Activated CD4-positive, CD25-positive, alpha-beta regulatory T cell (primary cell): ENCODE measurements at regions not wholly inside any gene's neighbourhood (a gene's known extent, or its start where the extent isn't known, plus 50 kb on each side); places are given as distances from the start of the nearest gene placed in this dataset.

ENCODE experiments used
- DNase-seq, 4 experiments: peaks; one replicate each; lab custom pipeline; 2025; lab: John Stamatoyannopoulos, UW

DNA sequence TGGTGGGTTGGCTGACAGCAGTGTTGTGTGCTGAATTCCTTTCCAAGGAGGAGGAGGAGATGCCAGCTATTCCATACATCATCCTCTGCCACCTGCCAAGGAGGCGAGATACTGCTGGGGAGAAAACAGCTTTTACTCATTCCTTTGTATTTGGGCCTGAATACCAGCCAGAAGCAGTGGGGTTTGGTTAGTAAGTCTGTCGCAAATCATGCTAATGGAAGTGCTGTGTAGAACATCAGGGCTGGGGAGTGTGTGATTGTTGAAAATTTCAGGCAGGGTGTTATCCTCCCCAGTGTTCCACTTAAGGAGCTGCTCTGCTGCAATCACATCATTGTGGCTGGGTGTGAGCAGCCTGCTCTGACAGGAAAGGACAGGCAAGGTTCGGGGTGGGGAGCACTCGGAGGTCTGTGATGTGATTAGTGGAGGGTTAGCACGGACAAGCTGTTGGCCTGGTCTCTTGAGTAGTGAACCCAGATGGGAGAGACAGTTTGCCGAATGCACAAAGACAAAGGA lies 128.2 kb upstream of the DLX2 start:
- DNase-seq, result no peak

DNA sequence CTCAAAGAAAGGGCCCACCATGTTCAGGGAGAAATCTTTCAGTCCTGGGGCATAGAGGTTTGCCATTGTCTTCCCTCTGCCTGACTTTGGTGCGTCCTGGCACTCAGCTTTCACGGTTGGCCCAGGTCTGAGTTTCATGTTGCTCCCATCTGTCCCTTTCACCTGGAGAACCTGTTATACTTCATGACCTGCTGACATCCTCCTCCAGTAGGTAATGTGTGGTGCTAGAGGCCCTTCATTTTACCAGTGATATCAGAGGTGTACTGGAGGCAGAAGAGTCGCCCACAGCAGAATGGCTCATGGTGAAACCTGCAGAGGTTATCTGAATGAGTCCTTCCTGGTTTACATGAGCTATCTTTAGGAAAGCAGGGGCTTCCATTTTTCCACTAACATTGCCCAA lies 128.8 kb upstream of the DLX2 start:
- DNase-seq, result no peak

DNA sequence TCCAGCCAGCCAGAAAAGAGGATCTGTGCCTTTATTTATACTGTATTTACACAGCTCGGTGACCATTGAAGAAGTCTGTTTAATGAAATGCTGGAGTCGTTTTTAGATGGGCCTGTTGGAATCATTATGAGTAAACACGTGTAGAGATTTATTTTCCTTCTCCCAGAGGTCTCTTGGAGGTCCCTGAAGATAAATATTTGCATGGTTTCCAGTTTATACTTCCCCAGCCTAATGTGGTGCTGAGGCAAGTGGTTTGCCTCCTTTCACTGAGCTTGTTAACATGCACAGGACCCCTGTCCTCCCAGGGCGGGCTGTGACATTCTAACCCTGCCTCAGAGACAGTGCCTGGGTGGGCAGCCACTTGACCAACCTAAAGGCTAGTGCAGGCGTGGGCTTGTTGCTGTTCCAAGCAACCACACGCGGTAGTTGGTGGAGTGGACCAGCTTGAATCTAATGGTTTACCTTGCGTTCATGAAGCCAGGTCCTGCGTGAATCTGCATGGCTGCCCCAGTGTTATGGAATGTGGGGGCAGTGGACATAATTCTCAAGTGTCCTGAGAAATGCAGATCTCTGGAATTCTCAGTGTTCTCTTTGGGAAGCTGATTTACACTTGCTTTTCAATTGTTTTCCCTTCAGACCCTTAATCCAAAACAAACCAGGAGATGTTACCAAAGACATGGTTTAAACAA lies 130.2 kb upstream of the DLX2 start:
- DNase-seq, result no peak

DNA sequence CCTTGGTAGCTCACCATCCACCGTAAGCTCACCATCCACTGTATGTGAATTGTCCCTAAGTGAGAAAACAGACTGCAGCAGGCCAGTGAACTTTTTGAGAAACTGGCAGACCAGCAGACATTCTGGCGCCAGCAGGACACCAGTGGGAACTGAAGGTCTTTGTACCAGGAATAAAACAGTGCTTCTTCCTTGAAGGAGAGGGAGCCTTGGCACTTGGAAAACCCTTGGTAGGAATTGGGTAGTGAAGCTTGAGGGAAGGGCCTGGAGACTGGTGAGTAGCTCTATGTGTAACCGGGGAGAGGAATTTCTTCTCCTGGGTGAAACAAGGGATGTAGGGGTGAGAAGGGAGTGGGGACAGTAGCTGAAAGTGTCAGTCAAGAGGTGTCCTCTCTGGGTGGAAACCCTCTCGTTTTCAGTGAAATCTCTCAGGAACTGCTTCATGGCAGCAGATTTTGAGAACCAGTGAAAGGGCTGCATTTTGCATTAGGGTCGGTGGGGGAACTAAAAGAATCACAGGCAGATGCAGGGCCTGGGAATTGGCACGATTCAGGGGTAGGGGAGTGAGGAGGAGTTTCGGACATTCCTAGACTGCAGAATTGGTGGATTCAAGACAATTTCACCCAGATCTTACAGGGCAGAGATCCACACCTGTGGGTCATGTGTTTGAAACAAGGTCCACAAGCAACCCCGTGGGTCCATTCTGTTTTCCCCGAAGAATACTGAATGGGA lies 131.5 kb upstream of the DLX2 start:
- DNase-seq, result no peak

DNA sequence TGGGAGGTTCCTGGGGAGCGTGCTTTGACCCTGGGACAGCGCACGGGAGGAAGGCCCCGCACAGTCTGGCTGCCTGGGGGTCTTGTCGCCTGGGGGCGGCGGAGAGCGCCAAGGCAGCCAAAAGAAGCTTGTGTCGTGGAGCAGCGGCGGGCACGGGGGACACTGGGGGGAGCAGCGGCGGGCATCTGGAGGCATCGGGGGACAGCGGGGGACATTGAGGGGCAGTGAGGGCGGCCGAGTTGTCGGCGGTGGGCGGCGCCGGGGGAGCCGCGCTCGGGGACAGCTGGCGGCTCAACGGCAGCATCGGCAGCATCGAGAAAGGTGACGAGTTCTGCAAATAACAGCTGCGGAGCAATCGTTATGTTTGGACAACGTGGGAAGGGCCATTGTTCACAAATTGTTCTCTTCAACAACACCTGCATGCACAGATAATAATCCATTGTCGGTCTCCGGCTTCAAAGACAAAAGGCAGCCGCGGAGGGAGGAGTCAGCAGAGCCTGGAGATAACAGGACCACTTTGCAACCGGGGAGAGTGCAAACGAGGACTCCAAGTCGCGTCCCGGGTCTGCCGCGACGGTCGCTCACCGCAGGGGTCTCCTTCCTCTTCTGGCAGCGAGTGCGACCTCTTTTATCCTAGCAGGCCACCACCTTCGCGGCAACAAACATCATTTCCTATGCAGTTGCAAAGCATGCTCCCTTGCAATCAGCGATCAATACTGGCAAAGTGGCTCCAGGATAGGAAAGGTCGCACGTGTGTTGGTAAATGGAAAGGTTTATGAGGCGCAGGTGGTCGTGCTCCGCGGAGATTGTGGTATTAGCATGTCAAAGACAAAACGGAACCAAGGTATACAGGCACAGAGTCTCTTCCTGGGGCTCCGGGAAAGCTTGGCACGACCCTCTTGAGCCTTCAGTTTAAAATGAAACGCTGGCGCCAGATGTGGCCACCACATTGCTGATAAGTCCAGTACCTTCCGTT lies 132.3 kb upstream of the DLX2 start:
- DNase-seq, result no peak

DNA sequence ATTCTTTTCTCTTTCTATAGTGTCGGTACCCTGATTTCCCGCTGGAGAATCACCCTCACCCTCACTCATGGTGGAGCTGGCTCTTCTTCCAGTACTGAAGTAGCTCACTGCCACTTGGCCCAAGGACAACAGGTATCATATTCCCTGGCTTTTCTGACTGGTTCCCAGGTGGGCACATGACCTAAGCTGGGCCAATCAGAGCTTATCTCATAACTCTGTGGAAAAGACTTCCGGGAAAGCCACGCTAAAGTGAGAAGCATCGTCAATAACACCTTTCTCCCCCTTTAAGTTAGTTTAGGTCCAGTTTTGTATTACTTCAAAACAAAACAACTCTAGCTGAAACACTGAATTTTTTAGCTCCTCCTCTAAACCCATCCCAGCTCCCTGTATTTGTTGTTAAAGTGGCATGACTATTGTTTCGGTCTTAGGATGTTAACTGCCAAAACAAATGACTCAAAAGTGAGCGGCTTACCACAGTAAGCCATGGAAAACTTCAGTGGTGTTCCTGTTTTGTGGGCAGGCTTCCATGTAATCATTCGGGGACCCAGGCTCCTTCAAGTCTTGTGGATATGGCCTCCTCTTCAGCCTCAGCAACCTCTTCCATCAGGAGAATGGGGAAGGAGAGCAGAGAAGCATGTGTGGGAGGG lies 137.4 kb upstream of the DLX2 start:
- no peak for DNase-seq

DNA sequence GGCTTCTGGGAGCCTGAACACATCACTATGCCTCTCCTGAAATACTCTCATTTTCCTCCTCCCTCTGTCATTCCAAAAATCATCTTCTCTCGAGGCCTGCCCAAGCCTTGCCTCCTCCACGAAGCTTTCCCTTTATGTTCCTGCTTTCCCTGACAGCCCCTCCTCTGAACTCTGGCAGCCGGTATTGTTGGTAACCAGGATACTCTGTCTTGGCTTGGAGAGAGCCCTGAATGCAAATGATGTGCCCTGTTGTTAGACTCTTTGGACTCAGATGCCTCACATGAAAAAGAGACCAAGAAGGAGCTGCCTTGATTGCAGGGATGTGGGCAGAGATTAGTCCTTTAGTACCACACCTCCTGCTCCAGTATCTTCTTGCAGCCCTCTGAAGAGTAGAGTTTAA lies 138.5 kb upstream of the DLX2 start:
- no peak for DNase-seq

DNA sequence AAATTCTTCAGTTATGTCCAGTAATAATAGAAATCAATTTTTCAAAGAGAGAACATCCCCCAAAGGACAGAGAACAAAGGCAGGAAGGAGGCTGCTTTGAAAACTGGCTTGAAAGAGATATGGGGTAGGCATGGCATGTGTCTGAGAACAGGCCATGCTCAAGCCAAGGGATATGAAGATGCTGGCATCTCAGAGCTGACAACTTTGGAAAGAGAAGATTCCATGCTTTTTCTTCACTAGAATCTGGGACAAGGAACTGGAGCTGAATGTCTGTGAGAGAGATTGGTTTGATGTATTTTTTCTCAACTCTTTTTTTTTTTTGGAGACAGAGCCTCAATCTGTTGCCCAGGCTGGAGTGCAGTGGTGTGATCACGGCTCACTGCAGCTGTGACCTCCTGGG lies 139.8 kb upstream of the DLX2 start:
- DNase-seq, result no peak

DNA sequence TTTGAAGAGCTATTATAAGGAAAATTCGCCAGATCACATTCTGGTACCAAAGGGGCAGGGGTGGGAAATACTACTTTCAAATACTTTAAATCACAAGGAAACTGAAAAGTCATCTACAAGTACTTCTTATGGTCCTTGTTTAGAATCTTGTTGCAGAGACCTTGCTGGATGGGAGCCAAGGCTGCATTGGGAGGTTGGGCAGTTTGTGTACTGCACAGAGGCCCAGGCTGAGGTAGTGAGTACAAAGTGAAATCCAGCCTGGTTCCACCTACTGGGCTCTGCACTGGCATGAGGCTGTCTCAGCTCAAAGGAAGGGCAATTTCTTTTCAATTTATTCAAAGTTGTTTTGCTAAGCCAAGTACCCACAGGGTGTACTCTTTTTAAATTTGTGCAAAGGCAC lies 140.3 kb upstream of the DLX2 start:
- DNase-seq, result no peak

DNA sequence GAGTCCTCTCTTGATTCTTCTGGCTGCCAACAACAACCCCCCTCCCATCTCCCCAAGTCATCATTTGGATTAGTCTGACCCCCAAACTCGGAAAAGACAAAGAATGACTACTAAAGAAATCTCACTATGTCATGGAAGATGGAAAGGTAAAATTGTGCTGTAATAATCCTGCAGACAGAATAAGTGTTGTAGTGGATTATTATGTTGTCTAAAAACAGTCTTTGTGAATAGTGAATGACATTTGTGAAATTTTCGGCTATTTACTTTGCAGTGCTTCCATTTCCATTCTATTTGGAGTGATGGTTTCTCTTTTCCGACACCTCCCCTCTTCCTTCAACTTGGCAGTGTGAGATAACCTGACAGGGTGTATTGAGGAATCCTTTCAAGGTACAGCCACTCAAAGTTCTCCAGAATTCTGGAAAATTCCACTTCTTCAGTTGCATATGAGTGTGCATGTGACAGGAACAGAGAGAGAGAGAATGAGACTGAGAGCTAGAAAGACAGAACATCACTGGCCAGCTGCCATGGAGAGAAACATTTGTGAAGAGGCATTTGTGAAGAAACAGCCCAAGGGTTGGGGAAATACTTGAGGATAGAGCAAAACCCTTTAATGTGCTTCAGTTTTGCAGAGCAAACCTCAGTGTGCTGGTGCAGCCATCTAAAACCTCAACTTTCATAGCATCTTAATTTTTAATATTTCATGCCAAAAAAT lies 141.9 kb upstream of the DLX2 start:
- DNase-seq, result no peak

DNA sequence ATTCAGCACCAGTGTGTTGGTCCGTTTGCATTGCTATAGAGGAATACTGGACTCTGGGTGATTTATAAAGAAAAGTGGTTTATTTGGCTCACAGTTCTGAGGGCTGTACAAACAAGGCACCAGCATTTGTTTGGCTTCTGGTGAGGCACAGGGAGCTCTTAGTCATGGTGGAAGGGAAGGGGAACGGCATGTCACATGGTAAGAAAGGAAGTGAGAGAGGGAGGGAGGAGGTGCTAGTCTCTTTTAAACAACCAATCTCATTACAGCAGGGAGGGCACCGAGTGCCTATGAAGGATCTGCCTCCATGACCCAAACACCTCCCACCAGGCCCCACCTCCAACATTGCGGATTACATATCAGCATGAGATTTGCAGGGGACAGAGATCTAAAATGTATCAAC lies 143.9 kb upstream of the DLX2 start:
- DNase-seq, result no peak

DNA sequence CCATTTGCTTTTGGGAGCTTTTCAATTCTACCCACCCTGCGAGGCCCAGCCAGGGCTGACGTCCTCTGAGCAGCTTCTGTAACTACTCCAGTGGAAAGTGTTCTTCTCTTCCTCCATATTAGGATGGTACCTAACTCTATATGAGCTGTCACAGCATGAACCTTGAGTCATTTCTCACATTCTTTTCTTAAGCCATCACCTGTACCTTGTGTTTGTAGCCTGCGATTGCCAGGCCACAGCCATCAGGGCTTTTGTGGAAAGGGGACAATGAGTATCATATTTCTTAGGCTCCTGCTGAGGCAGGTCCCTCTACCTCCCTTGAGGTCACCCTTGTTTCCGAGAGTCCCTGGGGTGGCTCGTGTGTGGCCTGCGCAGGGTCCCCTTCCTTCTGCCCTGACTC lies 144.5 kb upstream of the DLX2 start:
- no peak for DNase-seq

DNA sequence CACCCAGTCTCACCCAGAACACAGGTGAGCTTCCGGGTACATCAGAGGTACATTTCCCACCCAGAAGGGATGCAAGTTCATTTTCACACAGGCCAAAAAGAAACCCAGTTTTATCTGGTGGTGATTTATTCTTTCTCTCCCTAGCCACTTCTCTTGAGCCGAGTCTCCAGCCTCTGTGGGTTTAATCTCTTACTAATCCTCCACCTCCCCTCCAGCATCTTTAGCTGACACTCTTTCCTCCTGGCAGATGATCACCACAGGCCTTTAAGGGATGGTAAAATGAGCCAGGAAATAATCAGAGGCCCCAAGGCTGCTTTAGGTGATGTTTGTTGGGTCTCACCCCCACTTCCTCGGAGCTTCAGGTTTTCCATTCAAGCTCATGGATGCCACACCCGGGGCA lies 145.7 kb upstream of the DLX2 start:
- DNase-seq, result no peak

DNA sequence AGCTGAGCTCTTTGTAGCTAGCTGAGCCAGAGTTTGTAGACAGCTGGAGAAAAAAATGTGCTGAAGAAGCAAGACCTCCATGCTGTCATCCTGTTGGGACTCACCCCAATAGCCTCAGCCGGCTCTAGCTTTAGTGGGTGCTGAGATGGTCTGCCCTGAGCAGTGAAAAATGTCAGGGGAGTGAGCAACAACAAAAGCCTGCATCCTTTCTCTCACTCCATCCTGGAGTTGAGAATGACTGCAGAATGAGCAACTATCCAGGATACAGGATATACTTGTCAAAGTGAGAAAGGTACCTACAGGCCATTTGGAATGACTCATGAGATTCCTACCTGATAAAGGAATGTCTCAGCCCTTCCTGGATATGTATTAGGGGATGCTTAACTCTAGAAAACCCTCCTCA lies 146.1 kb upstream of the DLX2 start:
- no peak for DNase-seq

DNA sequence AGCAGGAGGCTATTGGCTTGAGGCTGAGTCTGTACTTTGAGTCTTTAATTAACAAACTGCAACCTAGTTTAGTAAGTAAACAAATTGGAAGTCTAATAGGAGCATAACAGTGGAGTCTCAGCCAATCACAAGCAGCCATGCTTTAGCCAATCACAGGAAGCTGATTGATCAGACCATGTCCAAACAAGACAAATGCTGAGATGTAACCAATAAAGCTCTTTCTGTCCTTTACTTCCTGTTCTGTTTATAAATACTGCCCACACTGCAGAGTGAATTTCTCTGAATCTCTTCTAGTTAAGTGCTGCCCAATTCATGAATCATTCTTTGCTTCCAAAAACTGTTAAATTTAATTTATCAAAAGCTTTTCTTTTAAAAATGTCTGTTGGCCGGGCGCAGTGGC lies 146.6 kb upstream of the DLX2 start:
- DNase-seq, result no peak

DNA sequence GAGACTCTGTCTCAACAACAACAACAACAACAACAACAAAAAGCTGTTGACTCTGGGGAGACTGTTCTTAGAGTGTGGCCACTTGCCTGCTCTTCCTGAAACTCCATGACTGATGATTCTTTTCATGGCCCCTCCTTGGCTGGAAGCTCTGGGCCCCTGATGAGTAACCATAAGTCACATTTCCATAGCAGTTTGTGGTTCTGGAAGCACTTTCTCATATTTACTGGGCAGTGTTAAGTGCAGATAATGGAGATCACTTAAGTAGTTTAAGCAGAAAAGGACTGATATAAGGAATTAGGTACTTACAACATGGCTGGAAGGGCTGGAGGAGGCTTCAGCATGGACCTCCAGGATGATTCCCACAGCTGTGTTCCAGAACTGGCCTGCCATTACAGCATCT lies 147.3 kb upstream of the DLX2 start:
- no peak for DNase-seq

DNA sequence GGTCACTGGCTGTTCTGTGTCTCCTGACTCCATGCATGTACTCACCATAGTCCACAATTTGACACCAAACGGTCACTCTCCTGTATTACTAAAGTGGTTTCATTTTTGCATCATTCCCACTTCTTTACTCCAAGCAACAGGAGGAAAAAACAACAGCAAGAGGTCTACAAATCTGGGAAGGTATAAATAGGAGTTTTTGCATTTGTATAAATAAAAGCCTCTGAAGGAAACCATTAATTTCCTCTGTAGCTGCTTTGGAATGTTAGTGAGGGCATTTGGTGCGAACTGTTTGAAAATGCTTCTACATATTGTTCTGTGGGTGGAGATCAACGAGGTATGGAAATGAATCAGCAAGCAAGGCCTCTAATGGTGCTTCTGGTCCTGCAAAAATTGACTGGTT lies 148.5 kb upstream of the DLX2 start:
- no peak for DNase-seq

DNA sequence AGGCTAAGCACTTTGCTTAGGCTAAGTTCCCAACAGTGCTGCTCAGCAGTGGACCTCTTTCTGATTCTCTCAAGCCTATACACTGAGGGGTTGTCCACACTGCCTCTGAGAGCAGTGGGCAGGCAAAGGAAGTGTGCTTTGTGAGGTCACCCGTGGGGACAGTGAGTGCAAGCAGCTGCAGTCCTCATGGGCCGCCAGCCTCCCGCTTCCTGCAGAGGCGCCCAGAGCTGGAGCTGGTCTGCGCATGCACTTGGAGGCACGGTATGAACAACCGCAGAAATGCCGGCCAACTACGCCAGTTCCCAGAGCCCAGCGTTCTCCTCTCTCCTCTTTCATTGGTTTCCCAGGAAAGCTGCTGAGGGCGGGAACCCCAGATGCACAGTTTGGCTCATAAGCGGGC lies 149.5 kb upstream of the DLX2 start:
- DNase-seq, result no peak

DNA sequence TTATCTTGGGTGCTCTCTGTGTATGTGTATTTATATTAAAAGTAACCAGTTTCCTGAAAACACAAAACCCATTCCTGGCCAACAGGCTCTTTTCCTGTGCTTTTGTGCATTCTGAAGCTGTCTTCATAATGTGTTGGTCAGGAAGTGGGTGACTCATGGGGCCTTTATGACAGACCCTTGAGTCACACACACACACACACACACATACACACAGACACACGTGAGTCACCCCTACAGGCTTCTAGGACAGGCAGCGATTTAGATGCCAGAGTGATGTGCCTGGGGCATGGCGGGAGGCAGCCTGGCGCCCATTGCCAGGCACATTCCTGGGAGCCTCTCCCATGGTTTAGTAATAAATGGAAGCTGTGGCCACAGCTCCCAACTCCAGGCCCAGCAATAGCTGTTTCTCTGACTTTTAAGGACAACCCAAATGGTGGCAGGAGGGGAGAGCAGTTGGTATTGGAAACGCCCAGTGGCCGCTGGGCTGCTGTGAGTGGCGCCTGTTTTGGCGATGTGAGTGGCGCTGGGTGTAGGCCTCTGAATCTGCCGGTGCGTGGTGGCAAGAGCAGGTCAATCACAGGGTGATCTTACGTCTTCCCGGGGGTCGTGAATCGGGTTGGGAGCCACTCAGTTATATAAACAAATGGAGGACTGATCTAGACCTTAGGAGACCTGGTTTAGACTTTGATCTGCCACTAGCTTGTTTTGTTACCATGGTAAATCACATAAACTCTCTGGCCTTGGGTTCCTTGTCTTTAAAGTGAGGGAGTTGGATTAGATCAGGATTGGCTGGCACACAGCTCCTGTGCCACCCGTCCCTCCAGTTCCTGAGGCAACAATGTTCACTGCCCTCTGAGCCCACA lies 150.7 kb upstream of the DLX2 start:
- DNase-seq, result peak in 1 of 4 experiments; percentile 12

DNA sequence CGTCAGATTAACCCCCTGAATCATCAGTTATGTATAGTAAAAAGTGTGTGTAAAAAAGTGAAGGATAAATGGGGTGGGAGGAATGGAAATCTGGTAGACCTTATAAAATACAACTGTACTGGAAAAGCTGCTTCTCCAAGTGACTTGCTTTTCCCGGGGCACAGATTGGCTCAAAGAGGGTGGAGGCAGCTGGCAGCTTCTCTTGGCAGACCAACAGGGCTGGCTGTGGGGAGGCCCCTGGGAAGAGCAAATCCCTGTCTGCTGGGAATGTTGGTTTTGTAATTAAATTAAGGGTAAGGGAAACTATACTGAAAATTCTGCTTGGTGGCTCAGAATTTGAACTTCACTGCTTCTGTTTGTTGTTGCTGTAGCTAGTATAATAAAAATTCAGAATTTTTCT lies 154.2 kb upstream of the DLX2 start:
- no peak for DNase-seq
